C4-2B (cell line): ENCODE measurements at regions not wholly inside any gene's neighbourhood (a gene's known extent, or its start where the extent isn't known, plus 50 kb on each side); places are given as distances from the start of the nearest gene placed in this dataset.

Experiments used
- CTCF ChIP-seq: fragments of 450-650 bp; conservative IDR thresholded peaks from 2 replicates; pipeline ENCODE4 v1.5.1; 2017; ENCODE audit warnings: mild to moderate bottlenecking
- ZFX ChIP-seq: fragments of 450-650 bp; IDR thresholded peaks from 2 replicates; pipeline ENCODE4 v1.6.1; 2017

GRCh38 chr9:108163321-108164005, 673.9 kb upstream of the KLF4 start:
- no peak for TF ChIP-seq CTCF
- TF ChIP-seq ZFX: no peak
